Mesothelial cell of epicardium (in vitro differentiated cells): ENCODE measurements at regions not wholly inside any gene's neighbourhood (a gene's known extent, or its start where the extent isn't known, plus 50 kb on each side); places are given as distances from the start of the nearest gene placed in this dataset.

Experiments used
- DNase-seq, 2 experiments: peaks; one replicate each; pipeline ENCODE4 v3.0.0; 2021; ENCODE audit warnings: low spot score in 2 of 2; ENCODE audit not compliant: unreplicated experiment in 2 of 2
- H3K27ac Mint-ChIP-seq: 2 replicates; pipeline ENCODE4 v1.8.0; 2021; ENCODE audit warnings: mixed read lengths
- H3K27me3 Mint-ChIP-seq: 2 replicates; pipeline ENCODE4 v1.8.0; 2021; ENCODE audit warnings: low read depth, mixed read lengths
- H3K36me3 Mint-ChIP-seq: 2 replicates; pipeline ENCODE4 v1.8.0; 2021; ENCODE audit warnings: mixed read lengths
- H3K4me1 Mint-ChIP-seq: 2 replicates; pipeline ENCODE4 v1.8.0; 2021; ENCODE audit warnings: mixed read lengths
- H3K4me3 Mint-ChIP-seq: 2 replicates; pipeline ENCODE4 v1.8.0; 2021; ENCODE audit warnings: mild to moderate bottlenecking, moderate library complexity, mixed read lengths
- H3K9me3 Mint-ChIP-seq: 2 replicates; pipeline ENCODE4 v1.8.0; 2021; ENCODE audit warnings: mixed read lengths
- CTCF ChIP-seq: fragments of 200-600 bp; sonication (generic); IDR thresholded peaks from one replicate; pipeline ENCODE4 v1.5.0; 2021; ENCODE audit warnings: antibody characterized with exemption; ENCODE audit not compliant: unreplicated experiment

GRCh38 chr2:105554235-105554634 lies 155.4 kb upstream of the FHL2 start:
- Mint-ChIP-seq H3K27ac (peak overlapping the region; percentile 2), H3K36me3 (no peaks in the 10 kb centered on the region), H3K4me3 (no peak overlapping the region), H3K9me3 (no peaks in the 10 kb centered on the region), H3K4me1 (peaks cover 23% of the 10 kb centered on the region), H3K27me3 (peaks cover 30% of the 10 kb centered on the region)
- no peak for DNase-seq
- TF ChIP-seq CTCF: no peak

- no peaks in the 10 kb centered on the region for H3K9me3 Mint-ChIP-seq
- DNase-seq: no peak
- no peak for TF ChIP-seq CTCF
- H3K4me1 Mint-ChIP-seq: peaks cover 23% of the 10 kb centered on the region
- peak overlapping the region; percentile 18 for H3K27ac Mint-ChIP-seq
- H3K36me3 Mint-ChIP-seq: no peaks in the 10 kb centered on the region
- peaks cover 25% of the 10 kb centered on the region for H3K27me3 Mint-ChIP-seq
- H3K4me3 Mint-ChIP-seq: no peak overlapping the region
These were observed 154.8 kb upstream of the FHL2 start for GRCh38 chr2:105553538-105554196.

- Mint-ChIP-seq H3K9me3 (no peaks in the 10 kb centered on the region), H3K27me3 (peaks cover 16% of the 10 kb centered on the region), H3K4me1 (no peaks in the 10 kb centered on the region), H3K27ac (no peak overlapping the region), H3K36me3 (no peaks in the 10 kb centered on the region), H3K4me3 (no peak overlapping the region)
- no peak for TF ChIP-seq CTCF
- DNase-seq: no peak
These were observed 147.8 kb upstream of the FHL2 start for GRCh38 chr2:105546628-105546974.

- peak; percentile 73 for TF ChIP-seq CTCF
- Mint-ChIP-seq H3K9me3 (no peaks in the 10 kb centered on the region), H3K27me3 (peaks cover 16% of the 10 kb centered on the region), H3K27ac (no peak overlapping the region), H3K4me3 (no peak overlapping the region), H3K36me3 (no peaks in the 10 kb centered on the region), H3K4me1 (no peaks in the 10 kb centered on the region)
- peak; percentile 59 to 79 for DNase-seq
These were observed 147.1 kb upstream of the FHL2 start for GRCh38 chr2:105545730-105546627.

- H3K4me3 Mint-ChIP-seq: no peak overlapping the region
- H3K27ac Mint-ChIP-seq: no peak overlapping the region
- no peak for TF ChIP-seq CTCF
- H3K9me3 Mint-ChIP-seq: no peaks in the 10 kb centered on the region
- peaks cover 16% of the 10 kb centered on the region for H3K27me3 Mint-ChIP-seq
- no peaks in the 10 kb centered on the region for H3K4me1 Mint-ChIP-seq
- no peaks in the 10 kb centered on the region for H3K36me3 Mint-ChIP-seq
- DNase-seq: no peak
These were observed 145.9 kb upstream of the FHL2 start for GRCh38 chr2:105544591-105545377.
